Neural crest cell (in vitro differentiated cells): ENCODE measurements at regions not wholly inside any gene's neighbourhood (a gene's known extent, or its start where the extent isn't known, plus 50 kb on each side); places are given as distances from the start of the nearest gene placed in this dataset.

Experiments
- DNase-seq: peaks from one replicate; pipeline ENCODE4 v3.0.0; 2021; ENCODE audit warnings: low read depth, mixed read lengths, low spot score
- H3K27ac Mint-ChIP-seq: one replicate; pipeline ENCODE4 v1.8.0; 2021; ENCODE audit warnings: mild to moderate bottlenecking, mixed read lengths; ENCODE audit not compliant: unreplicated experiment
- H3K27me3 Mint-ChIP-seq: 2 replicates; pipeline ENCODE4 v1.8.0; 2021; ENCODE audit warnings: low read depth, mild to moderate bottlenecking, mixed read lengths
- H3K36me3 Mint-ChIP-seq: 2 replicates; pipeline ENCODE4 v1.8.0; 2021; ENCODE audit warnings: low read depth, mild to moderate bottlenecking, mixed read lengths
- H3K4me1 Mint-ChIP-seq: 2 replicates; pipeline ENCODE4 v1.8.0; 2021; ENCODE audit warnings: mixed read lengths
- H3K4me3 Mint-ChIP-seq: one replicate; pipeline ENCODE4 v1.8.0; 2021; ENCODE audit warnings: mild to moderate bottlenecking, mixed read lengths
- H3K9me3 Mint-ChIP-seq: 2 replicates; pipeline ENCODE4 v1.8.0; 2021; ENCODE audit warnings: mixed read lengths
- TF ChIP-seq, protein P1 (sequence below): fragments of 200-600 bp; sonication (generic); conservative IDR thresholded peaks from 2 replicates; pipeline ENCODE4 v1.5.0; 2021; ENCODE audit warnings: antibody characterized with exemption, mild to moderate bottlenecking

DNA sequence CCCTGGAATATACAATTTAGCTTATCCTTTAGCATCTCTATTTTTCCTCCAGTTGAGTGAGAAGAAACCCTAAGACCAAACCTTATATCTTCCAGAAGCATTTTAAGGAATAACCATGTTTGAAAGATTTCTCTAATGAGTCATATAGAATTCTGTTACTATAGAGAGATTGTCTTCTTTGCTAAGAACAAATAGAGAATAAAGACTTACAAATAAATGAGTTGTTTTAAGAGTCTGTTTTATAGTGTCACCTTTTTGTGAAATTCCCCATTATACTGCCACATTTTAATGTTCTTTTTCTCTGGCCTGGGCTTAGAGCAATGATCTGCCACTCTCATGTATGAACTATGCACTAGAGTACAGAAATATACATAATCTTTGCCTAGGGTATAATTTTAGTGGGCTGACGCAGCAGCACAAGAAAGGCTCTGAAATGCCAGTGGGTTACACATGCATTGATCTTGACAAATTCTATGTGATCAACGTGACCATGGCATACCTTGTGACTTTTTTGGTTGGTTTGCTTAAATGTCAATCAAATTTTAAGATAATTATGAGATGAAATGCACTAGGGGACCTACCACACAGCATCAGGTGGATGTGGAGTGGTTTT, 145.1 kb upstream of the MKLN1 start:
- H3K4me1 Mint-ChIP-seq: peaks cover 4% of the 10 kb centered on the region

DNA sequence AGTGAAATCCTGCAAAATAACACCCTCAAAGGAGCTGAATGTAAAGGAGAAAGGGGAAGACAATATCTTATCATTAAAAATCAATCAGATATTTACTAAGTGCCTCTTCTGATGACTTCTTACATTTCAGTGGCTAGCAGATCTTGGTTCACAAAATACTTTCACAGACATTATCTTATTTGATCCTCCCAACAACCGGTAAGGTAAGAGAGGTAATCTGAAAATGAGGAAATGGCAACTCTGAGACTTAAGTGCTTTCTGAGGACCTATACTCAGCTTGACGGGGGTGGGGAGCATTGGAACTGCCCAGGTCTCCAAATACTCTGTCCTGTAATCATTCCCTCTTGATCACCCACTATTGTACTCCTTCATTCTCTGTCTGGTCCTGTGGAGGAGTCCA, 144.6 kb upstream of the MKLN1 start:
- DNase-seq: no peak
- Mint-ChIP-seq H3K36me3 (no peaks in the 10 kb centered on the region), H3K27me3 (no peaks in the 10 kb centered on the region), H3K4me3 (no peak overlapping the region), H3K27ac (no peak overlapping the region), H3K4me1 (peaks cover 4% of the 10 kb centered on the region), H3K9me3 (no peaks in the 10 kb centered on the region)
- TF ChIP-seq, protein P1, sequence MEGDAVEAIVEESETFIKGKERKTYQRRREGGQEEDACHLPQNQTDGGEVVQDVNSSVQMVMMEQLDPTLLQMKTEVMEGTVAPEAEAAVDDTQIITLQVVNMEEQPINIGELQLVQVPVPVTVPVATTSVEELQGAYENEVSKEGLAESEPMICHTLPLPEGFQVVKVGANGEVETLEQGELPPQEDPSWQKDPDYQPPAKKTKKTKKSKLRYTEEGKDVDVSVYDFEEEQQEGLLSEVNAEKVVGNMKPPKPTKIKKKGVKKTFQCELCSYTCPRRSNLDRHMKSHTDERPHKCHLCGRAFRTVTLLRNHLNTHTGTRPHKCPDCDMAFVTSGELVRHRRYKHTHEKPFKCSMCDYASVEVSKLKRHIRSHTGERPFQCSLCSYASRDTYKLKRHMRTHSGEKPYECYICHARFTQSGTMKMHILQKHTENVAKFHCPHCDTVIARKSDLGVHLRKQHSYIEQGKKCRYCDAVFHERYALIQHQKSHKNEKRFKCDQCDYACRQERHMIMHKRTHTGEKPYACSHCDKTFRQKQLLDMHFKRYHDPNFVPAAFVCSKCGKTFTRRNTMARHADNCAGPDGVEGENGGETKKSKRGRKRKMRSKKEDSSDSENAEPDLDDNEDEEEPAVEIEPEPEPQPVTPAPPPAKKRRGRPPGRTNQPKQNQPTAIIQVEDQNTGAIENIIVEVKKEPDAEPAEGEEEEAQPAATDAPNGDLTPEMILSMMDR: no peak

More for the DNA sequence above, 145.1 kb upstream of the MKLN1 start:
- Mint-ChIP-seq H3K9me3 (no peaks in the 10 kb centered on the region), H3K27ac (no peak overlapping the region), H3K27me3 (no peaks in the 10 kb centered on the region), H3K4me3 (no peak overlapping the region), H3K36me3 (no peaks in the 10 kb centered on the region)
- no peak for DNase-seq
- TF ChIP-seq, protein P1: no peak

DNA sequence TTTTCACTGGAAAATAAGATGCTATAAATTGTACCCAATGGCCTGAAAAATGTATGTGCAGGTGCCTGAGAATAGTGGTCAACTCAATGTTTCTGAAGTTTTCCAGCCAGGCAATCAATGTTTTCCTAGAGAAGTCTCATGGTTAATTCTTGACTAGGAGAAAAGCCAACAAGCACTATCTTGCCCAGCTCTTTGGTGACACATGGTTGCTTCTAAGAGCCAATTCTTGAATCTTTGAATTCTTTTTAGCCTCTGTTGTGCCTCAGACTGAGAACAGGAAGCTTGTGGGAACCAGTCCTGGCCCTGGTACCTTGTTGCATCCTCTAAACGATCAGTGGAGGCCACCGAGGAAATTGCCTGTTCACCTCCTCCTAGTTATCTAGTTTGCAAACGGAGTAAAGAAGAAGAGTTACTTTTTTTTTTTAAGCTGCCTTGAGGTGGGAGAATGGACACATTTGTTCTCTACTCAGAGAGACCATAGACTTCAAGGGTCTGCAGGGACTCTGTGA, 144.0 kb upstream of the MKLN1 start:
- TF ChIP-seq, protein P1: no peak
- Mint-ChIP-seq H3K4me1 (peaks cover 4% of the 10 kb centered on the region), H3K27me3 (no peaks in the 10 kb centered on the region), H3K4me3 (no peak overlapping the region), H3K27ac (no peak overlapping the region), H3K36me3 (no peaks in the 10 kb centered on the region), H3K9me3 (no peaks in the 10 kb centered on the region)
- DNase-seq: no peak

DNA sequence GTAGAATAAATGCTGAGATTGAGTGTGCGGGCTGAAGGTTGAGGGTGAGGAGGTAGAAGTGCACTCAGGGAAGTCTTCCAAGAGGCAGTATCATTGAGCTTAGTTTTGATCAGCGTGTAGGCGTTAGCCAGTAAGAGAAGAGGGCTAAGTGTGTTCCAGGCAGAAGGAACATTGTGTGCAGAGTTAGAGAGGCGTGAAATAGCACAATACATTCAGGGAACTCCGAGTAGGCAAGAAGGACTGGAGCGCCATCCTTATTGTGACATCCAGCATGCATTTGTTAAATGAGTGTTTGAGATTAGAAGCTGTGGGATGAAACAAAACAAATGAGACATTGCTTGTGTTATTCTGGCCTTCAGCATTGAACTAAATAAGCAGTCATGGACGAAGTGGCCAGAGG, 140.9 kb upstream of the MKLN1 start:
- TF ChIP-seq, protein P1: no peak
- Mint-ChIP-seq H3K27me3 (no peaks in the 10 kb centered on the region), H3K4me1 (peaks cover 4% of the 10 kb centered on the region), H3K27ac (no peak overlapping the region), H3K4me3 (no peak overlapping the region), H3K9me3 (no peaks in the 10 kb centered on the region), H3K36me3 (no peaks in the 10 kb centered on the region)
- DNase-seq: no peak

DNA sequence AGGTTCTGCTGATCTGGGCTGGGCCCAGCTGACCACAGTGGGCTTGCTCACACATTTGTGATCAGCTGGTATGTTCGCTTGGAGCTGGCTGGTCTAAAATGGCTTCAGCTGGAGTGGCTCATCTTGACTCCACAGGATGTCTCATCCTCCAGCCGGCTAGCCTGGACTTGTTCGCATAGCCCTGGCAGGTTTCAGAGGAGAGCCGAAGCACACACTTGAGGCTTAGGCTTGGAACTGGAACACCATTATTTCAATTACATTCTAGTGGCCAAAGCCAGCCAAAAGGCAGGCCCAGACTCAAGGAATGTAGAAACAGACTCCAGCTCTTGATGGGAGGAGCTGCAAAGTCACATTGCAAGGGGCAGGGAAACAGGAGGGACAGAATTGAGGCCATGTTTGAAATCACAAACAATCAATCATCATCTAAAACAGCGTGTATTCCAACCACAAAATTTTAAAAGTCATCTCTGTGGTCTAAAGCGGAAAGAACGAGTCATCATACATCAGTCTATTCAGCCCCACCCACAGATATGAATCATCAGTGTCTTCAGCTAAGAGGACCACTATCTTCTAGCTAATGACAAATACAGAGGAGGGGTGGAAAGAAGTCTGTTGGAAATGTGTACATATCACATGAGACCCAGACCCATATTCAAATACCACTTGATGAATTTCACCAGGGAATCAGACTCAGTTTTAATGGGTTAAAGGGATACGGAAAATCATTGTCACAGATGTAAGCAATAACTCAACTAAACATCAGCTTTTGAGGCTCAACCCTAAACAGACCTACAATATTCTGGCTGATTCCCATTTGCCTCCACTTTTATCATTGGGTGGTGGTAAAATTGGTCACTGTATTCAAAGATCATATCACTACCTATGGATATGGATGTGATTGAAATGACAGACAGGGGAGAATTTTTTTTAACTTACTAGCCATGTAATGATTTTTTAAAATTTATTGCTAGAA, 139.0 kb upstream of the MKLN1 start:
- no peak overlapping the region for H3K27ac Mint-ChIP-seq
- H3K9me3 Mint-ChIP-seq: no peaks in the 10 kb centered on the region
- TF ChIP-seq, protein P1: no peak
- DNase-seq: no peak
- peaks cover 4% of the 10 kb centered on the region for H3K4me1 Mint-ChIP-seq
- no peak overlapping the region for H3K4me3 Mint-ChIP-seq
- no peaks in the 10 kb centered on the region for H3K27me3 Mint-ChIP-seq
- H3K36me3 Mint-ChIP-seq: no peaks in the 10 kb centered on the region
